Gastrocnemius medialis (tissue), 4 donors: ENCODE measurements at regions not wholly inside any gene's neighbourhood (a gene's known extent, or its start where the extent isn't known, plus 50 kb on each side); places are given as distances from the start of the nearest gene placed in this dataset.

Experiments
- POLR2A ChIP-seq, 2 donors: fragments of 450-650 bp; IDR thresholded peaks; one replicate each; pipeline ENCODE4 v1.6.1; 2017; ENCODE audit warnings: antibody characterized with exemption in 2 of 2, mild to moderate bottlenecking in 2 of 2, moderate library complexity in 2 of 2
- TF ChIP-seq, protein P1 (sequence below), 5 experiments: fragments of 450-650 bp in 3 of 5; fragments of 200-600 bp in 2 of 5; sonication (generic) in 2 of 5; IDR thresholded peaks in 4 of 5; conservative IDR thresholded peaks in 1 of 5; 1 replicate in 4 of 5; 2 replicates in 1 of 5; pipeline ENCODE4 v1.5.1; 2016 to 2019; ENCODE audit warnings: antibody characterized with exemption in 5 of 5, mild to moderate bottlenecking in 3 of 5, moderate library complexity in 3 of 5

DNA sequence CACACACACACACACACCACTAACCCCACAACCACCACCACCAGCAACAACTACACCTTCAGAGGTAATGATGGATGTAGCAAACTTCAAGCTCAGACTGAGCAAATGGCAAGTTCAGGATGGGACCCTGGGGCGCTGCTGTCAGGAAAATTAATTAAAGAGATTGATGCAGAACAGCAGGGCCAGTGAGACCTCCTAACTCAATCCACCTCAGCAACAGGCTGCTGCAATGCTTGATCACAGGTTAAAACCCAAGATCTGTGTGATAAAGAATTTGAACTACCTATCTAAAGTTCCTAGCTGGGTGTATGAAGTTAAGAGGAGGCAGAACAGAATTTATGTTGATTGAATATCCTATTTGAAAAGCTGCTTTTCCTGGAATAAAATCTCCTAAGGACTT, 140.3 kb upstream of the FER start:
- TF ChIP-seq POLR2A (IDR thresholded peaks at IDR 0.05), result no peak
- TF ChIP-seq, protein P1, sequence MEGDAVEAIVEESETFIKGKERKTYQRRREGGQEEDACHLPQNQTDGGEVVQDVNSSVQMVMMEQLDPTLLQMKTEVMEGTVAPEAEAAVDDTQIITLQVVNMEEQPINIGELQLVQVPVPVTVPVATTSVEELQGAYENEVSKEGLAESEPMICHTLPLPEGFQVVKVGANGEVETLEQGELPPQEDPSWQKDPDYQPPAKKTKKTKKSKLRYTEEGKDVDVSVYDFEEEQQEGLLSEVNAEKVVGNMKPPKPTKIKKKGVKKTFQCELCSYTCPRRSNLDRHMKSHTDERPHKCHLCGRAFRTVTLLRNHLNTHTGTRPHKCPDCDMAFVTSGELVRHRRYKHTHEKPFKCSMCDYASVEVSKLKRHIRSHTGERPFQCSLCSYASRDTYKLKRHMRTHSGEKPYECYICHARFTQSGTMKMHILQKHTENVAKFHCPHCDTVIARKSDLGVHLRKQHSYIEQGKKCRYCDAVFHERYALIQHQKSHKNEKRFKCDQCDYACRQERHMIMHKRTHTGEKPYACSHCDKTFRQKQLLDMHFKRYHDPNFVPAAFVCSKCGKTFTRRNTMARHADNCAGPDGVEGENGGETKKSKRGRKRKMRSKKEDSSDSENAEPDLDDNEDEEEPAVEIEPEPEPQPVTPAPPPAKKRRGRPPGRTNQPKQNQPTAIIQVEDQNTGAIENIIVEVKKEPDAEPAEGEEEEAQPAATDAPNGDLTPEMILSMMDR (IDR thresholded peaks at IDR 0.05 in 4 of 5, conservative IDR thresholded peaks at IDR 0.05 in 1 of 5), result no peak
